ENCODE measurements at regions not wholly inside any gene's neighbourhood (a gene's known extent, or its start where the extent isn't known, plus 50 kb on each side); places are given as distances from the start of the nearest gene placed in this dataset.

GRCh38 chr2:62404913-62405312 lies 101.1 kb downstream of the TMEM17 start:
- Mint-ChIP-seq H3K4me1 (ENCODE audit: low read depth) (peaks cover 4% of the 10 kb centered on the region), H3K27ac (no peak overlapping the region), H3K36me3 (ENCODE audit: insufficient read depth) (peaks cover 1% of the 10 kb centered on the region), H3K27me3 (no peaks in the 10 kb centered on the region), H3K9me3 (ENCODE audit: low read depth) (peaks cover 5% of the 10 kb centered on the region), H3K4me3 (ENCODE audit: low read depth) (no peak overlapping the region)
- no peak for TF ChIP-seq CTCF (IDR thresholded peaks at IDR 0.05; ENCODE audit: unreplicated experiment)
- no peak for DNase-seq (ENCODE audit: low spot score, unreplicated experiment)

GRCh38 chr2:62402156-62402555 lies 103.8 kb downstream of the TMEM17 start:
- no peak for TF ChIP-seq CTCF (IDR thresholded peaks at IDR 0.05; ENCODE audit: unreplicated experiment)
- H3K27ac Mint-ChIP-seq, result no peak overlapping the region
- DNase-seq (ENCODE audit: low spot score, unreplicated experiment), result no peak
- peaks cover 1% of the 10 kb centered on the region for H3K36me3 Mint-ChIP-seq (ENCODE audit: insufficient read depth)
- no peak overlapping the region for H3K4me3 Mint-ChIP-seq (ENCODE audit: low read depth)
- peaks cover 5% of the 10 kb centered on the region for H3K9me3 Mint-ChIP-seq (ENCODE audit: low read depth)
- H3K4me1 Mint-ChIP-seq (ENCODE audit: low read depth), result peaks cover 3% of the 10 kb centered on the region
- H3K27me3 Mint-ChIP-seq, result no peaks in the 10 kb centered on the region

GRCh38 chr2:62398356-62398755 lies 107.6 kb downstream of the TMEM17 start:
- H3K9me3 Mint-ChIP-seq (ENCODE audit: low read depth), result peaks cover 5% of the 10 kb centered on the region
- no peak for TF ChIP-seq CTCF (IDR thresholded peaks at IDR 0.05; ENCODE audit: unreplicated experiment)
- H3K27ac Mint-ChIP-seq, result no peak overlapping the region
- H3K4me1 Mint-ChIP-seq (ENCODE audit: low read depth), result no peaks in the 10 kb centered on the region
- no peak overlapping the region for H3K4me3 Mint-ChIP-seq (ENCODE audit: low read depth)
- H3K36me3 Mint-ChIP-seq (ENCODE audit: insufficient read depth), result peaks cover 1% of the 10 kb centered on the region
- no peaks in the 10 kb centered on the region for H3K27me3 Mint-ChIP-seq
- DNase-seq (ENCODE audit: low spot score, unreplicated experiment), result no peak

- Mint-ChIP-seq H3K27me3 (no peaks in the 10 kb centered on the region), H3K4me3 (ENCODE audit: low read depth) (no peak overlapping the region), H3K36me3 (ENCODE audit: insufficient read depth) (no peaks in the 10 kb centered on the region), H3K27ac (no peak overlapping the region), H3K9me3 (ENCODE audit: low read depth) (peaks cover 1% of the 10 kb centered on the region), H3K4me1 (ENCODE audit: low read depth) (no peaks in the 10 kb centered on the region)
- no peak for TF ChIP-seq CTCF (IDR thresholded peaks at IDR 0.05; ENCODE audit: unreplicated experiment)
- no peak for DNase-seq (ENCODE audit: low spot score, unreplicated experiment)
Measured at GRCh38 chr2:62396880-62397279, 109.1 kb downstream of the TMEM17 start.

- Mint-ChIP-seq H3K27ac (no peak overlapping the region), H3K27me3 (no peaks in the 10 kb centered on the region), H3K9me3 (ENCODE audit: low read depth) (no peaks in the 10 kb centered on the region), H3K4me1 (ENCODE audit: low read depth) (no peaks in the 10 kb centered on the region), H3K4me3 (ENCODE audit: low read depth) (no peak overlapping the region), H3K36me3 (ENCODE audit: insufficient read depth) (no peaks in the 10 kb centered on the region)
- no peak for TF ChIP-seq CTCF (IDR thresholded peaks at IDR 0.05; ENCODE audit: unreplicated experiment)
- no peak for DNase-seq (ENCODE audit: low spot score, unreplicated experiment)
Measured at GRCh38 chr2:62393293-62393692, 112.7 kb downstream of the TMEM17 start.
